ENCODE measurements at regions not wholly inside any gene's neighbourhood (a gene's known extent, or its start where the extent isn't known, plus 50 kb on each side); places are given as distances from the start of the nearest gene placed in this dataset.
"Not testable (repeated sequence)": the region's sequence is repeated elsewhere in the genome, so short reads cannot be mapped to it uniquely, and the experiment has no call there.

GRCh38 chr3:106531771-106532329 is 663.0 kb upstream of the CBLB start:
- not testable (repeated sequence) for H3K4me3 ChIP-seq (ENCODE audit: control insufficient read depth in 1 of 7, extremely low read depth in 1 of 7, insufficient read depth in 4 of 7, low read depth in 2 of 7, low read length in 6 of 7); H3K36me3 ChIP-seq (ENCODE audit: control insufficient read depth in 4 of 4, insufficient read depth in 4 of 4, low read length in 3 of 4); DNase-seq; H3K9me3 ChIP-seq (ENCODE audit: control extremely low read depth in 1 of 5, control insufficient read depth in 4 of 5, insufficient read depth in 2 of 5, low read depth in 1 of 5, low read length in 4 of 5); H3K4me1 ChIP-seq (ENCODE audit: control extremely low read depth in 1 of 4, control insufficient read depth in 4 of 4, insufficient read depth in 4 of 4, low read length in 3 of 4); H3K27ac ChIP-seq (ENCODE audit: insufficient read depth in 1 of 2, low read depth in 1 of 2, low read length in 2 of 2, poor library complexity in 1 of 2, severe bottlenecking in 2 of 2); H3K27me3 ChIP-seq (replicated peaks in 2 of 5; ENCODE audit: control insufficient read depth in 4 of 5, insufficient read depth in 5 of 5, low read length in 4 of 5)
- WGBS (ENCODE audit: insufficient coverage): 100% methylated on average over 3 of the region's 5 CpGs
- ChIA-PET CTCF (interaction anchor here (0.8 kb wide), 1 partner anchor 365 kb away, joined by 3 read pairs; no protein-coding TSS in a partner anchor), POLR2A (interaction anchor here (0.6 kb wide), 1 partner anchor 10 kb away, joined by 3 read pairs; no protein-coding TSS in a partner anchor)

GRCh38 chr3:106533093-106533787 is 664.4 kb upstream of the CBLB start:
- H3K9me3 ChIP-seq (ENCODE audit: control extremely low read depth in 1 of 5, control insufficient read depth in 4 of 5, insufficient read depth in 2 of 5, low read depth in 1 of 5, low read length in 4 of 5): peaks cover 0 to 6% (median 0%) of the 10 kb centered on the region in 5 experiments
- no peaks in the 10 kb centered on the region for H3K27me3 ChIP-seq (replicated peaks in 2 of 5; ENCODE audit: control insufficient read depth in 4 of 5, insufficient read depth in 5 of 5, low read length in 4 of 5)
- WGBS (ENCODE audit: insufficient coverage): 100% methylated on average over 1 of the region's 5 CpGs
- H3K36me3 ChIP-seq (ENCODE audit: control insufficient read depth in 4 of 4, insufficient read depth in 4 of 4, low read length in 3 of 4): no peaks in the 10 kb centered on the region
- ChIA-PET CTCF (no interaction called here), POLR2A (no interaction called here)
- no peak for DNase-seq
- H3K27ac ChIP-seq (ENCODE audit: insufficient read depth in 1 of 2, low read depth in 1 of 2, low read length in 2 of 2, poor library complexity in 1 of 2, severe bottlenecking in 2 of 2): no peak overlapping the region
- no peak overlapping the region for H3K4me3 ChIP-seq (ENCODE audit: control insufficient read depth in 1 of 7, extremely low read depth in 1 of 7, insufficient read depth in 4 of 7, low read depth in 2 of 7, low read length in 6 of 7)
- H3K4me1 ChIP-seq (ENCODE audit: control extremely low read depth in 1 of 4, control insufficient read depth in 4 of 4, insufficient read depth in 4 of 4, low read length in 3 of 4): no peaks in the 10 kb centered on the region

- Histone ChIP-seq H3K27ac (ENCODE audit: insufficient read depth in 1 of 2, low read depth in 1 of 2, low read length in 2 of 2, poor library complexity in 1 of 2, severe bottlenecking in 2 of 2) (no peak overlapping the region), H3K4me1 (ENCODE audit: control extremely low read depth in 1 of 4, control insufficient read depth in 4 of 4, insufficient read depth in 4 of 4, low read length in 3 of 4) (no peaks in the 10 kb centered on the region), H3K4me3 (ENCODE audit: control insufficient read depth in 1 of 7, extremely low read depth in 1 of 7, insufficient read depth in 4 of 7, low read depth in 2 of 7, low read length in 6 of 7) (no peak overlapping the region), H3K36me3 (ENCODE audit: control insufficient read depth in 4 of 4, insufficient read depth in 4 of 4, low read length in 3 of 4) (no peaks in the 10 kb centered on the region), H3K9me3 (ENCODE audit: control extremely low read depth in 1 of 5, control insufficient read depth in 4 of 5, insufficient read depth in 2 of 5, low read depth in 1 of 5, low read length in 4 of 5) (peaks cover 0 to 6% (median 0%) of the 10 kb centered on the region in 5 experiments), H3K27me3 (replicated peaks in 2 of 5; ENCODE audit: control insufficient read depth in 4 of 5, insufficient read depth in 5 of 5, low read length in 4 of 5) (no peaks in the 10 kb centered on the region)
- ChIA-PET CTCF (no interaction called here), POLR2A (no interaction called here)
- no peak for DNase-seq
These were observed 665.0 kb upstream of the CBLB start for GRCh38 chr3:106533788-106534160.

- Histone ChIP-seq H3K27me3 (replicated peaks in 2 of 5; ENCODE audit: control insufficient read depth in 4 of 5, insufficient read depth in 5 of 5, low read length in 4 of 5) (no peaks in the 10 kb centered on the region), H3K4me1 (ENCODE audit: control extremely low read depth in 1 of 4, control insufficient read depth in 4 of 4, insufficient read depth in 4 of 4, low read length in 3 of 4) (no peaks in the 10 kb centered on the region), H3K36me3 (ENCODE audit: control insufficient read depth in 4 of 4, insufficient read depth in 4 of 4, low read length in 3 of 4) (no peaks in the 10 kb centered on the region), H3K4me3 (ENCODE audit: control insufficient read depth in 1 of 7, extremely low read depth in 1 of 7, insufficient read depth in 4 of 7, low read depth in 2 of 7, low read length in 6 of 7) (no peak overlapping the region), H3K9me3 (ENCODE audit: control extremely low read depth in 1 of 5, control insufficient read depth in 4 of 5, insufficient read depth in 2 of 5, low read depth in 1 of 5, low read length in 4 of 5) (peaks cover 0 to 6% (median 0%) of the 10 kb centered on the region in 5 experiments), H3K27ac (ENCODE audit: insufficient read depth in 1 of 2, low read depth in 1 of 2, low read length in 2 of 2, poor library complexity in 1 of 2, severe bottlenecking in 2 of 2) (no peak overlapping the region)
- WGBS (ENCODE audit: insufficient coverage): 88% methylated on average over 7 of the region's 9 CpGs
- peak; percentile 16 to 81 (median 69) for DNase-seq
- POLR2A ChIA-PET: no interaction called here
- CTCF ChIA-PET: no interaction called here
These were observed 665.4 kb upstream of the CBLB start for GRCh38 chr3:106534206-106534605.

GRCh38 chr3:106540743-106541142 is 671.9 kb upstream of the CBLB start:
- H3K4me3 ChIP-seq (ENCODE audit: control insufficient read depth in 1 of 7, extremely low read depth in 1 of 7, insufficient read depth in 4 of 7, low read depth in 2 of 7, low read length in 6 of 7): no peak overlapping the region
- 96% methylated on average over 3 of the region's 3 CpGs for WGBS (ENCODE audit: insufficient coverage)
- no peaks in the 10 kb centered on the region for H3K36me3 ChIP-seq (ENCODE audit: control insufficient read depth in 4 of 4, insufficient read depth in 4 of 4, low read length in 3 of 4)
- no peaks in the 10 kb centered on the region for H3K4me1 ChIP-seq (ENCODE audit: control extremely low read depth in 1 of 4, control insufficient read depth in 4 of 4, insufficient read depth in 4 of 4, low read length in 3 of 4)
- DNase-seq: no peak
- ChIA-PET POLR2A (no interaction called here), CTCF (interaction anchor here (1.0 kb wide), 1 partner anchor 22 kb away, joined by 3 read pairs; no protein-coding TSS in a partner anchor)
- no peak overlapping the region for H3K27ac ChIP-seq (ENCODE audit: insufficient read depth in 1 of 2, low read depth in 1 of 2, low read length in 2 of 2, poor library complexity in 1 of 2, severe bottlenecking in 2 of 2)
- H3K27me3 ChIP-seq (replicated peaks in 2 of 5; ENCODE audit: control insufficient read depth in 4 of 5, insufficient read depth in 5 of 5, low read length in 4 of 5): no peaks in the 10 kb centered on the region
- H3K9me3 ChIP-seq (ENCODE audit: control extremely low read depth in 1 of 5, control insufficient read depth in 4 of 5, insufficient read depth in 2 of 5, low read depth in 1 of 5, low read length in 4 of 5): peaks cover 0 to 2% (median 0%) of the 10 kb centered on the region in 5 experiments

GRCh38 chr3:106542101-106542769 is 673.4 kb upstream of the CBLB start:
- no peak for DNase-seq
- Histone ChIP-seq H3K27ac (ENCODE audit: insufficient read depth in 1 of 2, low read depth in 1 of 2, low read length in 2 of 2, poor library complexity in 1 of 2, severe bottlenecking in 2 of 2) (no peak overlapping the region), H3K9me3 (ENCODE audit: control extremely low read depth in 1 of 5, control insufficient read depth in 4 of 5, insufficient read depth in 2 of 5, low read depth in 1 of 5, low read length in 4 of 5) (peaks cover 0 to 3% (median 0%) of the 10 kb centered on the region in 5 experiments), H3K4me3 (ENCODE audit: control insufficient read depth in 1 of 7, extremely low read depth in 1 of 7, insufficient read depth in 4 of 7, low read depth in 2 of 7, low read length in 6 of 7) (no peak overlapping the region), H3K4me1 (ENCODE audit: control extremely low read depth in 1 of 4, control insufficient read depth in 4 of 4, insufficient read depth in 4 of 4, low read length in 3 of 4) (no peaks in the 10 kb centered on the region), H3K27me3 (replicated peaks in 2 of 5; ENCODE audit: control insufficient read depth in 4 of 5, insufficient read depth in 5 of 5, low read length in 4 of 5) (no peaks in the 10 kb centered on the region), H3K36me3 (ENCODE audit: control insufficient read depth in 4 of 4, insufficient read depth in 4 of 4, low read length in 3 of 4) (no peaks in the 10 kb centered on the region)
- 89% methylated on average over 4 of the region's 6 CpGs for WGBS (ENCODE audit: insufficient coverage)
- CTCF ChIA-PET: no interaction called here
- POLR2A ChIA-PET: no interaction called here

GRCh38 chr3:106552351-106553043 is 683.7 kb upstream of the CBLB start:
- Histone ChIP-seq H3K4me1 (ENCODE audit: control extremely low read depth in 1 of 4, control insufficient read depth in 4 of 4, insufficient read depth in 4 of 4, low read length in 3 of 4) (no peaks in the 10 kb centered on the region), H3K9me3 (ENCODE audit: control extremely low read depth in 1 of 5, control insufficient read depth in 4 of 5, insufficient read depth in 2 of 5, low read depth in 1 of 5, low read length in 4 of 5) (peaks cover 0 to 4% (median 0%) of the 10 kb centered on the region in 5 experiments), H3K36me3 (ENCODE audit: control insufficient read depth in 4 of 4, insufficient read depth in 4 of 4, low read length in 3 of 4) (no peaks in the 10 kb centered on the region), H3K4me3 (ENCODE audit: control insufficient read depth in 1 of 7, extremely low read depth in 1 of 7, insufficient read depth in 4 of 7, low read depth in 2 of 7, low read length in 6 of 7) (no peak overlapping the region), H3K27me3 (replicated peaks in 2 of 5; ENCODE audit: control insufficient read depth in 4 of 5, insufficient read depth in 5 of 5, low read length in 4 of 5) (no peaks in the 10 kb centered on the region), H3K27ac (ENCODE audit: insufficient read depth in 1 of 2, low read depth in 1 of 2, low read length in 2 of 2, poor library complexity in 1 of 2, severe bottlenecking in 2 of 2) (no peak overlapping the region)
- 90% methylated on average over 3 of the region's 4 CpGs for WGBS (ENCODE audit: insufficient coverage)
- CTCF ChIA-PET: no interaction called here
- DNase-seq: no peak
- POLR2A ChIA-PET: no interaction called here

Data from common myeloid progenitor, CD34-positive (primary cell).